HG03521 (cell line): ENCODE measurements at regions not wholly inside any gene's neighbourhood (a gene's known extent, or its start where the extent isn't known, plus 50 kb on each side); places are given as distances from the start of the nearest gene placed in this dataset.
"Not testable (repeated sequence)": the region's sequence is repeated elsewhere in the genome, so short reads cannot be mapped to it uniquely, and the experiment has no call there.

ENCODE experiments used
- ATAC-seq: cut with Tn5 transposase; IDR thresholded peaks from one replicate; pipeline ENCODE4 v1.9.1; 2021; ENCODE audit warnings: mild to moderate bottlenecking, moderate library complexity; ENCODE audit not compliant: unreplicated experiment

- ATAC-seq, result no peak
Observed at GRCh38 chr6:30832864-30833263, 51.5 kb upstream of the DDR1 start.

GRCh38 chr6:30830438-30830837, 53.9 kb upstream of the DDR1 start:
- ATAC-seq, result no peak

- ATAC-seq, result no peak
Observed at GRCh38 chr6:30829639-30830255, 54.6 kb upstream of the DDR1 start.

- no peak for ATAC-seq
Observed at GRCh38 chr6:30829033-30829432, 55.3 kb upstream of the DDR1 start.

GRCh38 chr6:30828027-30828962, 56.0 kb upstream of the DDR1 start:
- no peak for ATAC-seq

GRCh38 chr6:30826961-30827342, 57.4 kb upstream of the DDR1 start:
- ATAC-seq, result no peak

- no peak for ATAC-seq
Observed at GRCh38 chr6:30824698-30825097, 59.6 kb upstream of the DDR1 start.

- ATAC-seq, result no peak
Observed at GRCh38 chr6:30823534-30823865, 60.8 kb upstream of the DDR1 start.

- ATAC-seq, result no peak
Observed at GRCh38 chr6:30821862-30822784, 62.2 kb upstream of the DDR1 start.

GRCh38 chr6:30820193-30820592, 64.1 kb upstream of the DDR1 start:
- no peak for ATAC-seq

- no peak for ATAC-seq
Observed at GRCh38 chr6:30819297-30819917, 64.9 kb upstream of the DDR1 start.

GRCh38 chr6:30818391-30818841, 65.9 kb upstream of the DDR1 start:
- ATAC-seq, result no peak

- no peak for ATAC-seq
Observed at GRCh38 chr6:30816791-30817739, 67.3 kb upstream of the DDR1 start.

- ATAC-seq, result not testable (repeated sequence)
Observed at GRCh38 chr6:30816296-30816695, 68.0 kb upstream of the DDR1 start.

GRCh38 chr6:30815041-30815742, 69.1 kb upstream of the DDR1 start:
- not testable (repeated sequence) for ATAC-seq

GRCh38 chr6:30814146-30815040, 69.9 kb upstream of the DDR1 start:
- ATAC-seq, result no peak

GRCh38 chr6:30813631-30814145, 69.3 kb upstream of the IER3 start:
- no peak for ATAC-seq

GRCh38 chr6:30810813-30811339, 66.5 kb upstream of the IER3 start:
- peak; percentile 62 for ATAC-seq
